ENCODE measurements at regions not wholly inside any gene's neighbourhood (a gene's known extent, or its start where the extent isn't known, plus 50 kb on each side); places are given as distances from the start of the nearest gene placed in this dataset.

- no peak for DNase-seq
Observed at GRCh38 chr2:66382091-66382490, 52.8 kb upstream of the MEIS1 start.

DNA sequence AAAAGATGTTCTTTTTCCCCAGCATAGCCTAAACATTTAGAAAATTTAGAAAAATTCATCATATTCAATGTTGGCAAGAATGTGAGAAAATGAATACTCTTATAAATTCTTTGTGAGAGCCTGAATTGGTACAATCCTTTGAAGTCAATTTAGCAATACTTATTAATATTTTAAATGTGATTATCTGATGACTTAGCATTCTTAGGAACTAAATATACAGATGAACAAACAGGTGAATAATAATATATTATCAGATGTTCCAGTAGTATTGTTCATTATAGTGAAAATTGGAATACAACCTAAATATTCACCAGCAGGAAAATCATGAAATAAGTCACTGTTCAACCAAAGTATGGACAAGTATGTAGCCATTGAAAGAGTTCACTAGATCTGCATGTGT is 55.5 kb upstream of the MEIS1 start:
- no peak for DNase-seq

GRCh38 chr2:66377832-66378231 is 57.1 kb upstream of the MEIS1 start:
- no peak for DNase-seq

DNA sequence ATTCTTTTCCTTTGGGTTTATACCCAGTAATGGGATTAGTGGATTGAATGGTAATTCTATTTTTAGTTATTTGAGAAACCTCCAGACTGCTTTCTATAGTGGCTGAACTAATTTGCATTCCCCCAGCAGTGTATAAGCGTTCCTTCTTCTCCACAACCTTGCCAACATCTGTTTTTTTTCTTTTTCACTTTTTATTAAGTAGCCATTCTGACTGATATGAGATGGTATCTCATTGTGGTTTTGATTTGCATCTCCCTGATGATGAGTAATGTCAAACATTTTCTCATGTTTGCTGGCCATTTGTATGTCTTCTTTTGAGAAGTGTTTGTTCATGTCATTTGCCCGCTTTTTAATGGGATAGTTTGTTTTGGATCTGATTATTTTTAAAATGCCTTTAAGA is 64.1 kb upstream of the MEIS1 start:
- DNase-seq, result no peak

GRCh38 chr2:66366619-66367018 is 68.3 kb upstream of the MEIS1 start:
- DNase-seq, result no peak

- DNase-seq, result no peak
Observed at GRCh38 chr2:66364495-66365333, 70.2 kb upstream of the MEIS1 start.

GRCh38 chr2:66362701-66363100 is 72.2 kb upstream of the MEIS1 start:
- DNase-seq, result no peak

DNA sequence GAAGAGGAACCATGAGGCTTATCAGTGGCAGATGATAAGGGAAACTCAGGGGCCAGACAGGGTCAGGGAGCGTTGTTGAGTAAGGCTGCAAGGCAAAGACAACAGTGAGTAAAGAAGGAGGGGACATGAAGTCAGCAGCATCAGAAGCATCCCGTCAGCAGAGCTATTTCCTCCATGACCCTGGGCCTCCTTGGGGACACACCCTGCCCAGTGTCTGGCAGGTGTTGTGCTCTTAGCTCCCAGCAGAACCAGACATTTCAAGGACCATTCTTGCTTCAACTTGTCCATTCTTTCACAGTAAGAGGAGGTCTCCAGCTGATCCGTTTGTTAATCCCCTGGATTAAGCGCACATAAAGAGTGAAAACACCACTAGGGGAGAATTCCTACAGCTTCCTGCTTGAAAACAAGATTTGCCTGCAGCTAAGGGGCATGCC is 88.7 kb upstream of the MEIS1 start:
- no peak for DNase-seq

DNA sequence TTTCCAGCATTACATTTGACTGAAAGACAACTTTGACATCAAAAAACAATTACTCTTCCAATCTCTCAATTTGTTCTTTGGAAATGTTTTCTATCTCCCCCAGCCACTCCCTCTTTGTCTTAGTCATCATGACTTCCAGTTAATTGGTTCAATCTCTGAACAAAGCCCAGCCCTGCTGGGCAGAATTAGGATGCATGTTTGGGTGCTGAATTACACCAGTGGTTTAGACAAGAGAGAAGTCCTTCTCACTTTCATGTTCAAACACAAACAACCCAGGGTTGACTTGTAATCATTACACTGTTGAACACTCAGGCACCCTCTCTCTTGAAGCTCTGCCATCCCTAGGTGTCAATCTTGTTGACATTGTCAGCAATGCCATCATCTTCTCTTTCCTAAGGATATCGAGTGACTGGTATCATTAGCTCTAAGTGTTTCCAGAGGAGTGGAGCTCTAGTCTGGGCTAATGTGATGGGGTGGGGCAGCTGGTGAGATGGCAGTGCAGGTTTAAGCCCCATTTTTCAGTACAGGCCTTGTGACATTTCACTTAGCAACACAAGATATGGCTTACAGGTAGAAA is 90.8 kb upstream of the MEIS1 start:
- no peak for DNase-seq

DNA sequence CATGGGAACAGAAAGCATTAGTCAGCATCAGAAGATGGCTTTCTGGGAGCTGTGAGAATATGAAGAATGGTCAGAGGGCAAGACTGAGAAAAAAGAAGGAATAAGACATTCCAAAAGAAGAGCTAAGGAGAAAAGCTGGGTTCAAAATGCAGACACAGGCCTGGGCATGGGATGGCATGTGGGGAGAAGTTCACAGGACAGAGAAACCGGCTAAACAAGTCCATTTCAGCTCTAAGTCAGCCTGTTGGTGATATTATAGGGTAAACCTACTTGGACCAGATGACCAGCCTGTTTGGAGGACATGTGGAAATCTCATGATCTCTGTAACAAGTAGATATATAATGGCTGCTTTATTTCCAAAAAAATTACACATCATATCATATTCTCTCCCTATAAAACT is 91.7 kb upstream of the MEIS1 start:
- DNase-seq, result no peak

- DNase-seq, result no peak
Observed at GRCh38 chr2:66340521-66340920, 94.4 kb upstream of the MEIS1 start.

DNA sequence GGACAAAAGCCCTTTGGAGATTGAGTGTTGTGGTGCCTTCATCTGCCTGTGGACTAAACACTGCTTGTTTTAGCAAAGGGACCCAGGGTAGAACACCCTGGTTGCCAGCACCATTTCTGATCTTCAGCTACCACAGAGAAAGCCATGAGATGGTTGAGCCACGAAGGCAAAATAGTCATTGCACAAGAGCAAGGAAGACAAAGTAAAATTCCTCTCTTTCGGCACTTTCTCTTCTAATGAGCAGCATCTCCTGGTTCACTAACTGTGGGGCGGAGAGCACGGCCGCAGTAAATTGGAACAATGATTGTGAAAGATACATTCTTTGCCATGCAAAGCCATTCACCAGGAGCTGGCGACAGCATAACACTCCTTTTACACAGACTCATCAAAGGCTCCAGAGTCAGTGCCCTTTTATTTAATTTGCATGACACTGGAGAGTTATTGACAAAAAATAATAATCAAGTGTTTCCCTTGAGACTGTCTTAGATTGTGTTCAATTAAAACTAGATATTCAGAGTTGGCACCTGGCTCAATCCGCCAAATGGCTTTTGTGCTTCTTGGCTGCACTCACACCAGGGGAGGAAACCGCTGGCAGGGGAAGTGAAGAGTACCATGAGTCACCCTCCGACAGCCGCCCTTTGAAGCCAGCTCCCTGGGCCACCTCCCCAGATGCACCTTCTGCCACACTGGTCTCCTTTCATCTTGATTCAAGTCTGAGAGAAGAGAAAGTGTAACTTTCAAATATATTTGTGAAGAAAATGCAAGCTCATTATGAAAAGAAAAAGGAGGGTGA is 100.5 kb upstream of the MEIS1 start:
- no peak for DNase-seq

DNA sequence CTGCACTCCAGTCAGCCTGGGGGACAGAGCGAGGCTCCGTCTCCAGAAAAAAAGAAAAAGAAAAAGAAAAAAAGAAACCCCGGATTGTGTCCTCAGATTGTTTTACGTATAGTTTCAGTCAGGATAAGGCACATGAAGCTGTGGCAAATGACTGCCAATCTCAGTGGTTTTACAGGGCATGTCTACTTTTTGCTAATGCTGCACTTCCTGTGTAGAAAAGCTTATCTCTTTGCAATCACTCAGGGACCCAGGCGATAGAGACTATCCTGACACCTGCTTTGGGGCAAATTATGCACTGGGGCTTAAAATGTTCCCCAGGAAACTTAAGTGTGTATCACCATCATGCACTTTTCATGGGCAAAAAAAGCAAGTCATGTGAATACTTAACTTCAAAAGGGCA is 103.7 kb upstream of the MEIS1 start:
- no peak for DNase-seq

DNA sequence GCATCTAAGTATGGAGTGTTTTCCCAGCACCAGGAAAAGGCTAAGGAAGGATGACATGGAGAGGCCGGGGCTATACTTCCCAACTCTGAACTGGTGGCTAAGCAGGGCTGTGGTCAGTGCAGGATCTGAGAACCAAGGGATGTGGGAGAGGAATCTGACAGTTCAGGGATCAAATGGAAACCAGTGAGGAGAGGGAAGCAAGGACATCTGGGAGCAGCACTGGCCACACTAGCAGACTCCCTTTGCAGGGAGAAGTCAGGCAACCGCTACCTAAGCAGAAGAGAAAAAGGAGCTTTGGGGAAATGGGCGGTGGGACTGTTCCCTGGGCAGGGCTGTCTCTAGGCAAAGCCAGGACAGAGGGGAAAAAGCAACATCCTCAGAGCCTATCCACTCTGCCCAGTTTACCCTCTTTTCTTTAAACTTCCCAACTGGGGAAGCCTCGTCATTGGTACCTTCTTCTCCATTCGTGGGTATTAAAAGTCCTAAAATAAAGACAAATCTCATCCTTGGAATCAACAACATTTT is 105.8 kb upstream of the MEIS1 start:
- no peak for DNase-seq

- no peak for DNase-seq
Observed at GRCh38 chr2:66327066-66327740, 107.7 kb upstream of the MEIS1 start.

DNA sequence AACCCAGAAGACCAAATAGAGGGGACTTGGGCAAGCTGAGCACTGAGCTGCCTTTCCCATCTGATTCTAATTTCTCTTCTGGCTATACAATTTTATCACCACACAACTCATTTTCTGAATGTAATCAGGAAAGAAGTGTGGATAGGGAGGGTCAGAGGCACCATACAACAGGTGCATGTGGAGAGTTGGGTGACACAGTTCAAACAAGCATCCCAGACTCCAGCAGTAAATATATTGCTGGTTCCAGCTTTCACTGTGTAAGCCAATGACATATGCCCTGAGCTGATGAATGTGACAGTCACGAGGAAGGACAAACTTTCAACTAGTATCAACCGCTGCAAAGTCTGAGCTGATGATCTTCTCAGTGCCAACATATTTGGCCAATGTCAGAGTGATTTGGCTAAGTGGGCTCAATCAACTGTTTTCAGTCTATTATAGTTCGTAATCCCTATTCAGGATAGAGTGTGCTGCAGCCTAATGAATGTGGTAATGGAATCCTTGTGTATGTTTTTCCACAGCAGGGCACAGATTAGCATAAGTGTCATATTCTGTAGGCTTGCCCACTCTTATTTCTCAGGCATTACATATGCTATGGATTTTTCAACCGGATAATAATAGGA is 109.9 kb upstream of the MEIS1 start:
- no peak for DNase-seq

DNA sequence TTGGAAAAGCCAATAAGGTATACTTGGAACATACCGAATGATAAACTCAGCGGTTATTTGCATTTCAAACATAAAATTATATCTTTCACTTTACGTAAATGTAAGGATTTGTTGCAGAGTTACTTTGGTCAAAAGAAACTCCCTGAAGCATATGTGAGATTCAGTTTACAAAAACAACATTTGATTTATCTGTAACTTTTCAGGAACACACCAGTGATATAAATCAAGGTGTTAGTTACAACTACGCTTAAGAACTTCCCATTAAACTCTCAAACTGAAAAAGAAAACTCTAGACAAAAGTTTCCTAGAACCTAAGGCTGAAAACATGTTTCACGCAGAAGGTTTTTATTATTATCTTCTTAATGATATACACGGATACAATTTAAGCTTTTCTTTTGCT is 110.6 kb upstream of the MEIS1 start:
- DNase-seq, result no peak

GRCh38 chr2:66323406-66323805 is 111.5 kb upstream of the MEIS1 start:
- DNase-seq, result no peak

DNA sequence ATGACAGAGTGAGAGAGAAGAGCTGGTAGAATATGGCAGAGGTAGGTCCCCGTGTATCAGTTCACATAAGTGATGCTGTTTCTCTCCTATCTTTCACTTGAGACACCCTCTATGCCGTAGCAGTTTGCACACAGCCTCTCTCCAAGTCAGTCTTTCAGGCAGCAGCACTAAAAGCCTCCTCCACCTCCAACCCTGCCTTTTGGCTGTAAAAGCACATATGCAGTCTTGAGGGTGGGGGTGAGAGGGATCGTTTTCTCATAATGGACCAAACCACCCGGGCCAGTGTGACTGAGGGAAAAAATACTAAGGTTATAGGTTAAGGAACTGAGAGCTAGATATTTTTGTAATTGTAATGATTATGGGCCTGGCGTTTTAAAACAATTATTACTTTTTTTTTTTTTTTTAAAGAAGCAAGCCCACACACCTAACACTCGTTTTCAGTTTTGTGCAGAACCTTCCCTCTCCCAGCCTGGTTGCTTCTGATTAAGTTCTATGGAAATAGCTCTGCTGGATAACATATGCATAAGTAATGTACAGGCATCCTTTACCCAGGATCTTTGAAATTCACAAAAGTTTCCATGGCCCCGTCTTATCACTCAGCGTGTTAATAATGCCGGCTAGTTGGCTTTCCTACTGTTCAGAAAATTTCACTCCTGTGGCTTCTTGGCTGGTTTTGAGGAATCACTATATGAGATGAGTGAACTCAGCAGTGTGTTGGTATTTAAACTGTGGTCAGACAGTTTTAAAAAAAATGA is 112.2 kb upstream of the MEIS1 start:
- DNase-seq, result no peak

DNA sequence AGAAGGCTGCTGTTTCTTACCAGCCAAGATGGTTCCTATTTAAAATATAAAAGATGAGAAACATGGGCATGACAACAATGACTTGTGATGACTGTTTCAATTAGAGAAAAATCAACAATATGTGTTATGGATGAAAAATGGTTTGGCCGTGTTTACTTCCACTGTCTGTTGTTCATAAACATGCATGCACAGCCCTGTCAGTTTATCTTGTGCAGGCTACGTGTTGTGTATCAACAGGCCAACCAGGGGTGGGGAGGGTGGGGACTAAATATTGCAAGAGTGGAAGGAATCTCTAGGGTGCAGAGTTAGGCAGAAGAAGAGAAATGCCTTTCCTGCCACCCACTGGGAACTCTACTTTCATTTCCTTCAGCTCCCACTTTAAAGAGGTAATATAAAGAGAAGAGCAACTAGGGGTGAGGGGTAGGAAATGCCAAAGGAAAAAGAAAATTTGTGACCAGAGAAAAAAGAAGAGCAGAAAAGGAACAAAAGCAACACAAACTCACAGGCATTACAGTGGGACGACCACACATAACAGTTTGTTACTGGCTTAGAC is 116.8 kb upstream of the MEIS1 start:
- no peak for DNase-seq

GRCh38 chr2:66317268-66317890 is 117.5 kb upstream of the MEIS1 start:
- no peak for DNase-seq
